Left kidney (tissue), 1 donor: ENCODE measurements at regions not wholly inside any gene's neighbourhood (a gene's known extent, or its start where the extent isn't known, plus 50 kb on each side); places are given as distances from the start of the nearest gene placed in this dataset.

Source experiments
- DNase-seq: peaks from one replicate; pipeline ENCODE4 v3.0.0-alpha.2; 2013

DNA sequence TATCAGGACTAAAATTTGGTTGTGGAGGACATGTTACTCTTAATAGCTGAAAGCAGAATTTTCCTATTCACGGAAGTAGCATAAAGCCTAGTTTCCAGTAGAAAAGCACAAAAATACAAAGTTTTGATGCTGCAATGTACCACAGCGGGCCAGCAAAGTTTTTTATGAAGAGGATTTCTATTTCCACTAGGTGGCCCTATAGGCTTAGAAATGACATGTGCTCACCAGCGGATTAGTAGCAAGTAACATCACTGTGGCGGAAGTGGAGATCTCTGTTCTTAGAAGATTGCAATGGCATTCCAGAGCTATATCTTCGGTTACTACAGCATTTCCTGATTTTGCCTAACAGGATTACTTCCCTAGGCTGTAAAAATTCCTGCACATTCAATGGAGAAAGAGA, 1219.0 kb upstream of the EYS start:
- DNase-seq = no peak

DNA sequence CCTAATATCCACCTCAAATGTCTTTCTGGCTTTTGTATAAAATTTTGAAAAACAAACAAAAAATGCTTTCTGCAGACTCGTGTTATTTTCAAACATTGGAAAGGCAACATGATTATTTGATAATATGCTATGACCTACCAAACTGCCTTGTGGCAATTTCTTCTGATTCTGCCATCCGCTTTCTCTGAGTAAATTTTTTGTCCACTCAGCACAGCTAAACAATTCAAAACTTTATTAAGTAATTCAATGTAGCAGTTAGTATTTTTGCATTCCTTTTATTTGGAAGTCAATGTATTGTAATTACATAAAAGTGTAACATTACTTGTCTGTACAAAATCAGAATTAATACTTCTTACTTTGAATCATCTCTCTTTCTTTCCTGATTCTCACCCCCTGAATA, 1206.6 kb upstream of the EYS start:
- DNase-seq = no peak

DNA sequence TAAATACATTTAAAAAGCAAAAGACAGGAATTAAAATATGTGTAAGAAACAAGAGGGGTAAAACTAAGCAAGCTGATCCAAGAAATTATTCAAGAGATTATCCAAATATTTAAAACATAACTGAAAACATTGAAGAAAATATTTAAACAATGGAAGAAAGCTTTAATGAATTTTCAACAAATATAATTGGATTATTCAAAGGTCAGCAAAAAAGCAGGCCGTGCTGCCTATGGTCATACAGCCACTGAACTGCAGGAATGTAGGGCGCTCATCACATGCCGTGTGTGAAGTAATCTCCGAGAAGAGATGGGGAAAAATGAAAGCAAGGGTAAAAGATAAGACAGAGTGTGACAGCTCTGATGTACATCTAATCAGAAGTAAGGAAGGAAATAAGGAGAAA, 1195.4 kb upstream of the EYS start:
- no peak for DNase-seq

DNA sequence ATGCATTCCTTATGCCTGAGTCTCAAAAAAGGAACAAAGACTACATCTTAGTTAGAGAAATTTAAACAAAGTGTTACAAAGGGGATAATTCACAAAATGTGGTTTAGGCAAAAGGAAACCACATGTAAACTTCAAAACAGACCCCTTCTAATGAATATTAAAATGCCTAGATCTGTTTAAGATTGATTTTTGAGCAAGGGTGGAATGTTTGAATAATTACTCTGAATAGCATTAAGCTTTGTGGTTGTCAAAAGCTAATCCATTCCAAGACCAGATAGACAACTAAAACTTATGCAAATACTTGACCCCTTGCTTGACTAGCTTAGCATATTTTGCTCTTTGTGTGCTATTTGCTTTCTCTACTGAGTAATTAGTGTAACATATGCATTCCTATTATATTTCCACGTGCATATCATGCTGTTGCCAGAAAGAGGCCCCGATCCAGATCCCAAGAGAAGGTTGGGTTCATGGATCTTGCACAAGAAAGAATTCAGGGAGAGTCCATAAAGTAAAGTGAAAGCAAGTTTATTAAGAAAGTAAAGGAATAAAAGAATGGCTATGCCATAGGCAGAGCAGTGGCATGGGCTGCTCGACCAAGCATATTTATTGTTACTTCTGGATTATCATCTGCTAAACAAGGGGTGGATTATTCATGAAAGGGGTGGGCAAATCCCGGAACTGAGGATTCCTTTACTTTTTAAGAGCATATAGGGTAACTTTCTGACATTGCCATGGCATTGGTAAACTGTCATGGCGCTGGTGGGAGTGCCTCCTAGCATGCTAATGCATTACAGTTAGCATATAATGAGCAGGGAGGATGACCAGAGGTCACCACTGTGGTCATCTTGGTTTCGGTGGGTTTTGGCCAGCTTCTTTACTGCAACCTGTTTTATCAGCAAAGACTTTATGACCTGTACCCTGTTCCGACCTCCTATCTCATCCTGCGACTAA, 1193.4 kb upstream of the EYS start:
- no peak for DNase-seq

DNA sequence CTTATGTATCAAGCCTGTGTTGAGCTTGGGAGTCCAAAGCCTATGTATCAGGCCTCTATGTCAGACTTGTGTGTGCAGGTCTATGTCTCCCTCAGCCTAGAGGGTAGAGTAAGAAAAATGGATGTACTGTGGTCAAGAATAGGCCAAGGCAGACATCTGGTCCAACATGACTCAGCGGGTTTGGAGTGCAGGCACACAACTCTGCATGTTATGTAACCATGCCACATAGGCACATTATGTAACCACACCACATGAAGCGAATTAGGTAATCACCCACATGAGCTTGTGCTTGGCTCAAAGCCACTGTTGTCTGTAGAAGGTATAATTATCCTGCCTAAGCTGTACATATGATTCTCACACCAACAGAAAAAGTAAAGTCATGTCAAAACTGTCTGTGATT, 1190.5 kb upstream of the EYS start:
- DNase-seq = no peak

DNA sequence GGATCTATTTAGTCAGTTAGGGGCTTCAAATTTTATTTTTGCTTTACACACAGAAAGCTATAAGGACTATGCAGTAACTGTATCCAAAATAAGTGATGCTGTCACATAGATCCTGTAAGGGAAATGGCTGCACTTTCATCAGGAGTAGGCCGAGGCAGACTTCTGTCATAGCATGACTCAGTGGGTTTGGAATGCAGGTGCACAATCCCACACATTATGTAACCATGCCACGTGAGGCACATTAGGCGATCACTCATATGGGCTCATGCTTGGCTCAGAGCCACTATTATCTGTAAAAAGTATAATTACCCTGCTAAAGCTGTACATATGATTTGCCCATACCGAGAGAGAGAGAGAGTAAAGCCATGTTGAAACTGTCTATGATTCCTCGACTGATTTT, 1189.4 kb upstream of the EYS start:
- no peak for DNase-seq

DNA sequence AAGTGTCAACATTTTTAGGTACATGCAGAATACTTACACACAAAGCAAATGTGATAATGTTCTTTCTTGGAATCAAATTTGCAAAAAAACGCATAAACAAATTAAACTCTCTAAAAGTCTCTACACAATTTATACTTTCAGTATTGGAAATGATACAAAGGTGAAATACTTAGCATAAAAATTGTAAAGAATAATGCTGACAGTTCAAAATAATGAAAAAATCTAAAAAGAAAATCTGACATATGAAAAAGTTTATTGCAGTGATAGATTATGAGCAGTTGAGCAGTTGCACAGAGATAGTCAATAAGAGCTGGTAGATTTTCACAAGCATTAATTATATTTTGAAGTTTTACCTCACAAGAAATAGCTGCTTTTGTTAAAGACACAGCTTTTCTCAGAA, 1176.4 kb upstream of the EYS start:
- no peak for DNase-seq

DNA sequence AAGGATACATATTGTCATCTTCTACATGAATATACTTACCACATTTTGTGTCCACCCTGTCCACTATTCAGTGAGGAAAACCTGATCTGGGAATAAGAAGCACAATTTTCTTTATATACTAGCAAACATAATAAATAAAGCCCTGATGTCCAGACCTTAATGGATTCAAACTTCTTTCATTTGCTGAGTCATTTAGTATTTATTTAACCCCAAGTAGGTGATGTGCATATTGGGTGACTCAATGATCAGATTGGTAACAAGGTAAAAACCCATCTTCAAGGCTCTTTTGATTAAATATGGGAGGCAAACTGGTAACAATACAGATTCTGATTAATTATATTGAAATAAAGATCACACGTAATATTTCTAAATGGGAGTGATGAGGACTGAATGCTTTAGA, 1159.8 kb upstream of the EYS start:
- DNase-seq = no peak

DNA sequence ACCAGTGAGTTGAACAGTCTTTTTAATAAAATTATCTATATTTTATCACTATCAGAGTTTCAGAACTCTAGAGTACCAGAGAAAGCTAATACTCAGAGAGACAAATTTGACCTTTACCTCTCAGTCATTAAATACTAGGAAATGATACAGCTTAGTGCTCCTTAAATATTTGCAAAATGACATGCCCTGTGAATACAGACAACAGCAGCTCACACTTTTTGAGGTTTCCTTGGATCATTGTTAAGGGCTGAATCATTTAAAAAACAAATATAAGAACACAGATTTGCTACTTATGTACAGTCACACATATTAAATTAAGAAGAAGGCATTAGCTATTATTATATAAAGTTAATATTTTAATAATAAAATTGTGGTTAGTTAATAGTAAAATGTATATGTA, 1158.7 kb upstream of the EYS start:
- no peak for DNase-seq

DNA sequence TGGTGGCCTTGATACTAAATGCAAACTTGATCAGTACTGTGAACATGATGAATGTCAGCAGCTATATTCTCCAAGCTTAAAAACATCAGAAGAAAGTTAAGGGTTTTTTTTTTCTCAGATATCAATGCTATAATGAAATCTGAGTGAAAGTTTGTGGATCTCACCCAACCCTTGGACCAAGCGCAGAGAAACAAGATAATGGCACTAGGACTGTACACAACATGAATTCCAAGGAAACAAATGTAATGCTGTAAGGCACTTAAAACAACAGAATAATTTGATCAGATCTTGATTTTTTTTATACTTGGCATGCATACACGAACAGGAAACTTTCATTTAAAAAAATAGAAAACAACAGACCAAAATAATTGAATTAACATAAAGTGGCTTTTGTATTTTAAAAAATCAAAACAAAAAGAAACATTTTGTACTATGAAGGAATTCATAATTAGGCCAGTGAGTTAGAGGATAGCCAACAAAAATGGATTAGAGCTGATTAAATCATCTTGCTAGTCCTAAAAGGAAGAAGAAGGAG, 1154.0 kb upstream of the EYS start:
- DNase-seq = no peak

DNA sequence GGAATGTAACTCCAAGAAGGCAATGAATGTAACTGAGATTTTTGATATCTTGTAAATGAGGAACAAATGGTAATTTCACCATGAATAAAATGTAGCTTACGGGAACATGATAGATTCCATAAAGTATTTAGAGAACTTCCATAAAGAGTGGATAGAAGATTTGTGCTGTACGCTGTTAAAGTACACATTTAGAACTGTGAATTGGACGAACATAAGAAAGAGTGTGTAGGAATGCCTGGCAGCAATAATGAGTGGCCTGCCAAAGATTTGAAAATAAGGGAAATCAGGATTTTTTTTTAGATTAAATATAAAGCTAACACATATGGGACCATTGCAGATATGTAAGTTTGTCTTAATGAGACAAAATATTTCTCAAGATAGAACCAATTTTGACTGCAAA, 1153.3 kb upstream of the EYS start:
- no peak for DNase-seq

DNA sequence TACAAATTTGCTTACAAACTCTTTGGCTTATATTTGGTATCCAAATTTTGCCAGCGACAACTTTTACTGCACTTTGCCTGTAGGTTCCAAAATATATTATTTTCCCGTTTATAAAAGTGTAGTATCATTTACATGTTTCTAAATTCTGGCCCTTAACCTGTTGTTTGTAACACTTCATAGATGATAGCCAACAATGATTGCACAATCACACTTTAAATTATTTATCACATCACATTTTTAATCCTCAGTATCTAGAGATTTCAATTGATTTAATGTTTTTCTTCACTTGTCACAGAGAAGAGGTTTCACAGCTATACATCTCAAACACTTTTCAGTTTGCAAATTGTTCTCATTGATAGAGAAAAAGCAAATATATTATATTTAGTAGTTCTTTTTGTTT, 1151.2 kb upstream of the EYS start:
- no peak for DNase-seq

DNA sequence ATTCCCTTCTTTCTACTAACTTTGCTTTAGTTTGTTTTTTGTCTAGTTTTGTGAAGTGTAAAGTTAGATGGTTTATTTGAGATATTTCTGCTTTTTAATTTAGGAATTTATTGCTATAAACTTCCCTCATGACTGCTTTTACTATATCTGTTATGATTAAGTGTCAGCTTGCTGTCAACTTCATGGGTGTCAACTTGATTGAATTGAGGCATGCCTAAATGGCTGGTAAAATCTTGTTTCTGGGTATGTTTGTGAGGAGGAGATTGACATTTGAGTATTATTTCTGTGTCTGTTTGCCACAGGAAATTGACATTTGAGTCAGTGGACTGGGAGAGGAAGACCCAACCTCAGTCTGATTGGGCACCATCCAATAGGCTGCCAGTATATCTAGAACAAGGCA, 1147.0 kb upstream of the EYS start:
- DNase-seq = no peak

DNA sequence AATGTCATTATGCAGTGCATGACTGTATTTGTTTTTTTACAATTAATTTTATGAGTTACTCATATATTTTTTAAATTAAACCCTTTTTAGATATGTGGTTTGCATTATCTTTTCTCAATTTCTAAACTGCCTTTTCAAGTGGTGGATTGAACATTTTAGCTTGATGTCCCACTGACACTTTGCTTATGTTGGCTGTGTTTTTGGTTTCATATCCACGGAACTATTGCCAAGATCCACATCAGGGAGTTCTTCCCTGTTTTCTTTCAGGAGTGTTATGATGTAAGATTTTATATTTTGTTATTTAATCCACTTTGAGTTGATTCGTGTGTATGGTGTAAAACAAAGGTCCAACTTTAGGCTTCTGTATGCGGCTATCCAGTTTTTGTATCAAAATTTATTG, 1144.9 kb upstream of the EYS start:
- peak; percentile 1 for DNase-seq

DNA sequence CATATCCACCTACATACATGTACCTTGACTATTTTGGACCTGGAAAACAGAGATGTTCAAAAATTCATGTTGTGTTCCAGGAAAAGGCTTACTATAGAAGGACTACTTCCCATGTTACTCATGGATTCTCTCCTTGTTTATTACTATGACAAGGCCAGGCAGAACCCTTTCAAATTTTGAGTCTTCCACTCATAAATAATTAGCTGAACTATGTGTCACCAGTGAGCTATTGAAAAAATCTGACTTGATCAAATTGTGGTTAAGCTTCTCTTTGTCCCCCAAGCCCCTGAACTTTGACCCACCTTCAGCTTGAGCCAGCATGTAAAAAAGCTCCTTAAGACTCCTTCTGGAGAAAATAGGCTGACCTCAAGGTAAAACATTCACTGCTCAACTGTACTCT, 1142.8 kb upstream of the EYS start:
- DNase-seq = no peak

DNA sequence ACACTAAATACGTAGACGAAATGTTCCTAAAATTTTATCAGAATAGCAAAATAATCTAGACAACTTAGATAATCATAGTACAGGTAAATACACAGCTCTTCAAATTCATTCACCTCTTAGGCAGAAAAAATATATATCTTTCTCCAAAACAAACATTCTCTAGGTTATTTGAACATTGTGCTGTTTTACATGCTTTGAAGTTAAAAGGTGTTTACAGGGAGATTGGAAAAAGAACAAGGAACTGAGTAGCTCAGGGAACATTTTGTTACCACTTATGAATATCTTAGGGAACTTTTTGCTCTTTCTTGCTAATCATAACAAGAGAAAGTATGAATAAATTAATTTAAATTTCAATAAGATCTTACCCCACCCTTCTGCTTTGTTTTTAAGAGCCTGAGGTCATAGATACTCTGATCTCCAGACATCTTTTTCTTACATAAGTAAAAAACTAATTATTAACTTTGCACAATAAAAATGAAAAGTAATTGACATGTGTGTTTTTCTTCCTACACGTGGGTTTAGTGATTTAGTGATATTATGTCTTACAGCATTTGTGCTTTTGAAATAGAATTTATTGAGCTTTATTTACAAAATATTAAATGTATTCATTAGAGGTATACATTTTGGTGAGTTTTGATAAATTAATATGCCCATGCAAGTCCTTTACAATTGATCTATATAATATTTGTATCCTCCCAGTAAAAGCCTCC, 1141.4 kb upstream of the EYS start:
- DNase-seq = no peak

DNA sequence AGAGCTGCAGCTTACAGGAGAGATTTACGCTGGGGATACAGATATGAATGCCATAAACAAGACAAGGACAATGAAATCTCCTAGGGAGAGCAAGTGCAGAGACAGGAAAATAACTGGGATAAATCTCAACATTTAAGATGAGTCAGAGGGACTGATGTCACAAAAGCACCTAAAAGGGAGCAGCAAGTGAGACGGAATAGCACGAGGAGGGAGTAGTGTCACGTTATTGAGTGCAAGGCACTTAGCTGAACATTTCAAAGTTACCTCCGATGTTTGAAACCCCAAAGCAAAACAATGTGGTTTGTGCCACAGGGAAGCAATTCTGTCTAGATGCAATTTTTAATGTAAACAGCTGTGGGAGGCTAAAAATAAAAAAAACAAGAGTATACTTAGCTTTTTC, 1131.7 kb upstream of the EYS start:
- DNase-seq = no peak

DNA sequence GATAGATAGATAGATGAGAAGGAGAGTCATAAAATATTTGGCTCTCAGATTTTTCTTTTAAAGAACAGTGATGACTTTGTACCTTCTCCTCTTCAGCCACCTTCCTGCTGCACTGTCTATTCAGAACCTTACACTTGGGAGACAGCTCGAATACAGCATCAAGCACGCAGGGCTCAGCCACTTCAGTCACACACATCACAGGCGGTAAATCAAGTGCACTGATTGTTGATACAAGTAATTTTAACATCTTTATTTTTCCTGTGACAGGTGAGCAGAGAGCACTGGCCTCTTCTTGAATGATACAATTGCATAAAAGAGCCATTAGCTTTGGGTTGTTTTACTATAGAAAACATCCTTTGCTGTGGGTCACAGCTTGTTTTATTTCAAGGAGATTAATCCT, 1118.5 kb upstream of the EYS start:
- no peak for DNase-seq

DNA sequence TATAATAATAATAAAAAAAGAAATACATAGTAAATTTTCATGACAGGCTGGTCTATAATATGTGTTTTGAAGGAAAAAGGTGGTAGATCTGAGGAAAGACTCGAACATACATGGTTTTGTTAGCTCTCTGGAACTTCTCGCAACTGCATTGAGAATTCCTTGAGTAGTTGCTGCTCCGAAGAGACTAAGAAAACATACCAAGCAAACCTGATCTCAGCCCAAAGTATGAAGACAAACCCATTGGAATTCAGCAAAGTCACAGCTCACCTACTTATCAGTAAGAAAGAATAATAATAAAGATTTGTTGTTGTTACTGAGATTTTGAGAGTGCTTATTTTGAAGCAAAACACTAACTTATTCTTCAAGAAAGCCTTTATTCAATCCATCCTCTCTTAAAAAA, 1107.1 kb upstream of the EYS start:
- DNase-seq = no peak

DNA sequence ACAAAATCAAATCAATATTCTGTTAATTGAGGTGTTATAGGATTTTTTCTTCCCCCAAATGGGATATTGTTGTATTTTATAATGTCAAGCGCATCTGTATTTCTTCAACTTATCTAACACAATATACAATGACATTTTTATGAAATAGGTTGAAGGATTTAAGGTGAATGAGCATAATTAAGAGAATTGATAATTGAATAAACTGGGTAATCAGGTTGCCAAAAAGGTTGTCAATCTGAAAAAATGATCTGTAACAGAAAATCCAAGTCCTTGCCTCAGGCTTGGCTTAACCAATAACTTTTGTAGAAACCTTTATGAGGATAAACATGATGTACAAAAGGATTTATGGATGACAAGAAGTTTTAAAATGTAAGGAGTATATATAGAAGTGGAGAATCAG, 1101.7 kb upstream of the EYS start:
- no peak for DNase-seq

DNA sequence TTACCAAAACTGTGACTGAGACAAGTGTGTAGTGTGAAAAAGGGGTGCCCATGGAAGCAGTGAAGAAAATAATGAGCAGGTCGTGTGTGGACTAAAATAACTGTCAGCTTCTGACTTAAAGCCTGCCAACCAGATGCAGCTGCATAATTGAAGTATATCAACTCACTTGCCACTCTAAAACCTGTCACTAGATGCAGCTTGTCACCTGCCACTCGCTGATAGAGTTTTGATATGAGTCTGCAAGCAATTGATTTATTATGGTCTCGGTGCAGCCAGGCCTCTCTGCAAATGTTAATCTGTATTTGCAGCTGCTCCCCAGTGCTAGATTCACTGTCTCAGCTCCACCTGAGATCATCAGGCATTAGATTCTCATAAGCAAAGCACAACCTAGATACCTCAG, 1090.0 kb upstream of the EYS start:
- DNase-seq = no peak

DNA sequence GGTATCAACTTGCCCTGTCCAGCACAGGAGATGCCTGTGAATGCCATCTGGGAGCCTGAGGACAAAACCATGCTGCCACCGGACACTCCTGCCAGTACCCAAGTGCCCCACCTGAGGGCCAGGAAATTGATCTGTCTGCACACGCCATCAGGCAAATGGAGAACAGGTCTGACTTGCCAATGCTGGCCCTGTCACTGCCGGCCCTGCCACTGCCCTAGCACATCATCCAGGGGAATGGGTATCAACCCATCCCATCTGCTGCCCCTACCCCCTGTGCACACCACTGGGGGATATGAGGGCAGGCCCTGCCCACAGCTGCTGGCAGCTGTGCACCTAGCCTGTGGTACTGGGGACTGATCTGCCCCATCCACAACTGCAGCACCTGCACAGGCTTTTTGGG, 1081.6 kb upstream of the EYS start:
- DNase-seq = no peak

DNA sequence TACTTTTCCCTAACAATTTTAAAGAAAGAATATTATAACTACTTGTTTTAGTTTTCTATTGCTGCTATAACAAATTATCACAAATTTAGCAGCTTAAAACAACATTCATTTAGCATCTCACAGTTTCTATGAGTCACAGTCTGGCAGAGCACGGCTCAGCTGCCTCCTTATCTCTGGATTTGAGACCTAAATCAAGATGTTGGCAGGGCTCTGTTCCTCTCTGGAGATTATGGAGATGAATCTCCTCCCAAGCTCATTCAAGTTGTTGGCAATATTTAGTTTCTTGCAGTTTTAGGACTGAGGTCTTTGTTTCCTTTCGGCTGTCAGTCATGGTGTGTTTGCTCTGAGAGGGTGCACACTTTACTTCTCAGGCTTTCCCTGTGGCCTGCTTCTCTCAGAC, 1065.8 kb upstream of the EYS start:
- DNase-seq = no peak

DNA sequence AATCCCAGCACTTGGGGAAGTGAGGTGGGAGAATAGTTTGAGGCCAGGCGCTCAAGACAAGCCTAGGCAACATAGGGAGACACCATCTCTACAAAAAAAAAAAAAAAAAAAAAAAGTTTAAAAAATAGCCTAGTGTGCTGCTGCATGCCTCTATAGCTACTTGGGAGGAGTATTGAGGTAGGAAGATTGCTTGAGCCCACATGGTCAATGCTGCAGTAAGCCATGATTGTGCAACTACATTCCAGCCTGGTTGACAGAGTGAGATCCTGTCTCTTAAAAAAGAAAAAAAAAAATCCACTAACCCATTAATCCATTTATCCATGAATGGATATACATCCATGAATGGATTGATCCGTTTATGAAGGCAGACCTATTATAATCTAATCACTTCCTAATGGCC, 1064.6 kb upstream of the EYS start:
- DNase-seq = no peak
